ENCODE measurements at regions not wholly inside any gene's neighbourhood (a gene's known extent, or its start where the extent isn't known, plus 50 kb on each side); places are given as distances from the start of the nearest gene placed in this dataset.

- peaks cover 34% of the 10 kb centered on the region for H3K9me3 Mint-ChIP-seq
- H3K27me3 Mint-ChIP-seq (ENCODE audit: low read depth, poor library complexity): no peaks in the 10 kb centered on the region
- TF ChIP-seq CTCF (IDR thresholded peaks at IDR 0.05): no peak
- H3K4me3 Mint-ChIP-seq: no peak overlapping the region
- H3K4me1 Mint-ChIP-seq: no peaks in the 10 kb centered on the region
- no peak for DNase-seq
- no peak overlapping the region for H3K27ac Mint-ChIP-seq
- no peaks in the 10 kb centered on the region for H3K36me3 Mint-ChIP-seq (ENCODE audit: low read depth)
Measured at GRCh38 chrX:26037367-26037766, 100.8 kb upstream of the MAGEB18 start.

- TF ChIP-seq CTCF (IDR thresholded peaks at IDR 0.05): no peak
- Mint-ChIP-seq H3K4me3 (no peak overlapping the region), H3K36me3 (ENCODE audit: low read depth) (no peaks in the 10 kb centered on the region), H3K27ac (no peak overlapping the region), H3K27me3 (ENCODE audit: low read depth, poor library complexity) (no peaks in the 10 kb centered on the region), H3K4me1 (no peaks in the 10 kb centered on the region), H3K9me3 (peaks cover 15% of the 10 kb centered on the region)
- DNase-seq: no peak
Measured at GRCh38 chrX:26050099-26050498, 88.0 kb upstream of the MAGEB18 start.

- DNase-seq: no peak
- Mint-ChIP-seq H3K9me3 (peaks cover 43% of the 10 kb centered on the region), H3K36me3 (ENCODE audit: low read depth) (no peaks in the 10 kb centered on the region), H3K27ac (no peak overlapping the region), H3K4me3 (no peak overlapping the region), H3K4me1 (no peaks in the 10 kb centered on the region), H3K27me3 (ENCODE audit: low read depth, poor library complexity) (no peaks in the 10 kb centered on the region)
- TF ChIP-seq CTCF (IDR thresholded peaks at IDR 0.05): no peak
Measured at GRCh38 chrX:26070882-26071281, 67.3 kb upstream of the MAGEB18 start.

- TF ChIP-seq CTCF (IDR thresholded peaks at IDR 0.05): no peak
- no peak overlapping the region for H3K4me3 Mint-ChIP-seq
- no peaks in the 10 kb centered on the region for H3K36me3 Mint-ChIP-seq (ENCODE audit: low read depth)
- no peaks in the 10 kb centered on the region for H3K27me3 Mint-ChIP-seq (ENCODE audit: low read depth, poor library complexity)
- no peaks in the 10 kb centered on the region for H3K4me1 Mint-ChIP-seq
- no peak overlapping the region for H3K27ac Mint-ChIP-seq
- DNase-seq: no peak
- peaks cover 43% of the 10 kb centered on the region for H3K9me3 Mint-ChIP-seq
Measured at GRCh38 chrX:26071618-26072017, 66.5 kb upstream of the MAGEB18 start.

GRCh38 chrX:26083093-26083492 lies 55.0 kb upstream of the MAGEB18 start:
- DNase-seq: no peak
- peaks cover 25% of the 10 kb centered on the region for H3K9me3 Mint-ChIP-seq
- no peak overlapping the region for H3K27ac Mint-ChIP-seq
- H3K4me3 Mint-ChIP-seq: no peak overlapping the region
- H3K4me1 Mint-ChIP-seq: no peaks in the 10 kb centered on the region
- H3K36me3 Mint-ChIP-seq (ENCODE audit: low read depth): no peaks in the 10 kb centered on the region
- H3K27me3 Mint-ChIP-seq (ENCODE audit: low read depth, poor library complexity): peaks cover 5% of the 10 kb centered on the region
- no peak for TF ChIP-seq CTCF (IDR thresholded peaks at IDR 0.05)

Measured in nephron progenitor cell (in vitro differentiated cells).